AG09309 (cell line): ENCODE measurements at regions not wholly inside any gene's neighbourhood (a gene's known extent, or its start where the extent isn't known, plus 50 kb on each side); places are given as distances from the start of the nearest gene placed in this dataset.

Experiments used
- DNase-seq: peaks from one replicate; pipeline ENCODE4 v3.0.0-alpha.2; 2010; ENCODE audit warnings: low read depth
- H3K4me3 ChIP-seq: 2 replicates; pipeline ENCODE4 v1.5.1; 2011; ENCODE audit warnings: mild to moderate bottlenecking, low read depth, low read length, moderate library complexity; ENCODE audit not compliant: control insufficient read depth
- CTCF ChIP-seq: IDR thresholded peaks from 2 replicates; pipeline ENCODE4 v1.5.1; 2011; ENCODE audit warnings: mild to moderate bottlenecking, low read depth, low read length, inconsistent platforms; ENCODE audit not compliant: insufficient read depth, control insufficient read depth; ENCODE audit errors: missing control alignments

GRCh38 chr5:77882670-77883257 lies 106.6 kb upstream of the TBCA start:
- peak; percentile 37 for DNase-seq
- H3K4me3 ChIP-seq, result no peak overlapping the region
- TF ChIP-seq CTCF, result no peak

- no peak for DNase-seq
- no peak overlapping the region for H3K4me3 ChIP-seq
- no peak for TF ChIP-seq CTCF
Measured at GRCh38 chr5:77881528-77881927, 105.4 kb upstream of the TBCA start.

GRCh38 chr5:77877516-77878355 lies 101.6 kb upstream of the TBCA start:
- TF ChIP-seq CTCF, result no peak
- no peak for DNase-seq
- H3K4me3 ChIP-seq, result no peak overlapping the region

GRCh38 chr5:77876862-77877502 lies 100.8 kb upstream of the TBCA start:
- no peak overlapping the region for H3K4me3 ChIP-seq
- no peak for DNase-seq
- TF ChIP-seq CTCF, result no peak

GRCh38 chr5:77876316-77876715 lies 100.2 kb upstream of the TBCA start:
- no peak for DNase-seq
- no peak for TF ChIP-seq CTCF
- no peak overlapping the region for H3K4me3 ChIP-seq

- no peak for TF ChIP-seq CTCF
- no peak for DNase-seq
- H3K4me3 ChIP-seq, result no peak overlapping the region
Measured at GRCh38 chr5:77874691-77875090, 98.6 kb upstream of the TBCA start.
